ENCODE measurements at regions not wholly inside any gene's neighbourhood (a gene's known extent, or its start where the extent isn't known, plus 50 kb on each side); places are given as distances from the start of the nearest gene placed in this dataset.

DNA sequence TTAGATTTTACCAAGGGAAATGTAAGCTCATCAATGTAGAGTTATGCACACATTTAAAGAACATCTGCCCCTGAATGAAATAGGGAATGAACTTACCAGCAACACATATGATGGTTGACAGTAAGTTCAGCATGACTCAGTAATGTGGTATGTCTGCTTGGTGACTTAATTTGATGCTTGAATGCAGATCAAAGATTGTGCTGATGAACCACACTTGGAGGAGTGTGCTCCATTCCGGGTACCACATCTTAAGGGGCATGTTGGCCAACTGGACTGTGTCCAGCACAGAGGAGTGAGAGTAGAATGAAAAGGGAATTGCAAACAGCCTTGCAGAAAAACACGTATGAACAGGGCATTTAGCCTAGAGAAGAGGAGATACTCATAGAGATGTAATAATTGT lies 171.0 kb upstream of the RARB start:
- TF ChIP-seq, protein P1, sequence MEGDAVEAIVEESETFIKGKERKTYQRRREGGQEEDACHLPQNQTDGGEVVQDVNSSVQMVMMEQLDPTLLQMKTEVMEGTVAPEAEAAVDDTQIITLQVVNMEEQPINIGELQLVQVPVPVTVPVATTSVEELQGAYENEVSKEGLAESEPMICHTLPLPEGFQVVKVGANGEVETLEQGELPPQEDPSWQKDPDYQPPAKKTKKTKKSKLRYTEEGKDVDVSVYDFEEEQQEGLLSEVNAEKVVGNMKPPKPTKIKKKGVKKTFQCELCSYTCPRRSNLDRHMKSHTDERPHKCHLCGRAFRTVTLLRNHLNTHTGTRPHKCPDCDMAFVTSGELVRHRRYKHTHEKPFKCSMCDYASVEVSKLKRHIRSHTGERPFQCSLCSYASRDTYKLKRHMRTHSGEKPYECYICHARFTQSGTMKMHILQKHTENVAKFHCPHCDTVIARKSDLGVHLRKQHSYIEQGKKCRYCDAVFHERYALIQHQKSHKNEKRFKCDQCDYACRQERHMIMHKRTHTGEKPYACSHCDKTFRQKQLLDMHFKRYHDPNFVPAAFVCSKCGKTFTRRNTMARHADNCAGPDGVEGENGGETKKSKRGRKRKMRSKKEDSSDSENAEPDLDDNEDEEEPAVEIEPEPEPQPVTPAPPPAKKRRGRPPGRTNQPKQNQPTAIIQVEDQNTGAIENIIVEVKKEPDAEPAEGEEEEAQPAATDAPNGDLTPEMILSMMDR (conservative IDR thresholded peaks at IDR 0.05; ENCODE audit: low read depth in 2 of 2): no peak
- no peak for TF ChIP-seq CREB1 (CRISPR knock-in tag; IDR thresholded peaks at IDR 0.05; ENCODE audit: low read depth)
- no peak for TF ChIP-seq JUNB (IDR thresholded peaks at IDR 0.05; ENCODE audit: unreplicated experiment)
- no peak for TF ChIP-seq EZH2 (IDR thresholded peaks at IDR 0.05; ENCODE audit: low read depth, unreplicated experiment)
- no peak for TF ChIP-seq POLR2AphosphoS5 (IDR thresholded peaks at IDR 0.05; ENCODE audit: low read depth)
- no peak for TF ChIP-seq ZNF331 (CRISPR knock-in tag; IDR thresholded peaks at IDR 0.05; ENCODE audit: low read depth)
- TF ChIP-seq, protein P2, sequence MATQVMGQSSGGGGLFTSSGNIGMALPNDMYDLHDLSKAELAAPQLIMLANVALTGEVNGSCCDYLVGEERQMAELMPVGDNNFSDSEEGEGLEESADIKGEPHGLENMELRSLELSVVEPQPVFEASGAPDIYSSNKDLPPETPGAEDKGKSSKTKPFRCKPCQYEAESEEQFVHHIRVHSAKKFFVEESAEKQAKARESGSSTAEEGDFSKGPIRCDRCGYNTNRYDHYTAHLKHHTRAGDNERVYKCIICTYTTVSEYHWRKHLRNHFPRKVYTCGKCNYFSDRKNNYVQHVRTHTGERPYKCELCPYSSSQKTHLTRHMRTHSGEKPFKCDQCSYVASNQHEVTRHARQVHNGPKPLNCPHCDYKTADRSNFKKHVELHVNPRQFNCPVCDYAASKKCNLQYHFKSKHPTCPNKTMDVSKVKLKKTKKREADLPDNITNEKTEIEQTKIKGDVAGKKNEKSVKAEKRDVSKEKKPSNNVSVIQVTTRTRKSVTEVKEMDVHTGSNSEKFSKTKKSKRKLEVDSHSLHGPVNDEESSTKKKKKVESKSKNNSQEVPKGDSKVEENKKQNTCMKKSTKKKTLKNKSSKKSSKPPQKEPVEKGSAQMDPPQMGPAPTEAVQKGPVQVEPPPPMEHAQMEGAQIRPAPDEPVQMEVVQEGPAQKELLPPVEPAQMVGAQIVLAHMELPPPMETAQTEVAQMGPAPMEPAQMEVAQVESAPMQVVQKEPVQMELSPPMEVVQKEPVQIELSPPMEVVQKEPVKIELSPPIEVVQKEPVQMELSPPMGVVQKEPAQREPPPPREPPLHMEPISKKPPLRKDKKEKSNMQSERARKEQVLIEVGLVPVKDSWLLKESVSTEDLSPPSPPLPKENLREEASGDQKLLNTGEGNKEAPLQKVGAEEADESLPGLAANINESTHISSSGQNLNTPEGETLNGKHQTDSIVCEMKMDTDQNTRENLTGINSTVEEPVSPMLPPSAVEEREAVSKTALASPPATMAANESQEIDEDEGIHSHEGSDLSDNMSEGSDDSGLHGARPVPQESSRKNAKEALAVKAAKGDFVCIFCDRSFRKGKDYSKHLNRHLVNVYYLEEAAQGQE (IDR thresholded peaks at IDR 0.05; ENCODE audit: unreplicated experiment): no peak
- TF ChIP-seq EZH2phosphoT487 (IDR thresholded peaks at IDR 0.05; ENCODE audit: unreplicated experiment): no peak
- TF ChIP-seq ZNF462 (CRISPR knock-in tag; IDR thresholded peaks at IDR 0.05): no peak
- no peak for TF ChIP-seq ETS1 (IDR thresholded peaks at IDR 0.05)
